ENCODE measurements at regions not wholly inside any gene's neighbourhood (a gene's known extent, or its start where the extent isn't known, plus 50 kb on each side); places are given as distances from the start of the nearest gene placed in this dataset.
A peak's percentile ranks its signal among the peaks of the same experiment; 100 is the strongest.
"Not testable (repeated sequence)": the region's sequence is repeated elsewhere in the genome, so short reads cannot be mapped to it uniquely, and the experiment has no call there.

DNA sequence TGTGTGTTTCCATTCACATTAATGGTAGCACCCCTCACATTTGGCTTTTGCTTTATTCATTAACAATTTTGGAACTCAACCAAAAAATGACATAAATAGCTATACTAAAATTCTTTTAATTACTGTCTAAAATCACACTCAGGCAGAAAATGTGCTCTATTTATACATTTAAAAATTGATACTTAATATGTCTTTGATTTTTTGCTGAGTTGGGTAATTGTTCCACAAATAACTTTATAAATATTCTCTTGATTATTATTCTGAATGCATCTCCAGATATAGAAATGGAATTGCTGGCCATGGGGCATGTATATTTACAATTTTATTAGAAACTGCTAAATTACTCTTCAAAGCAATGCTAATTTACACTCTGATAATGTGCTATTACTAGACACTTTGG lies 658.7 kb upstream of the CHRM3 start:
- DNase-seq: no peak

DNA sequence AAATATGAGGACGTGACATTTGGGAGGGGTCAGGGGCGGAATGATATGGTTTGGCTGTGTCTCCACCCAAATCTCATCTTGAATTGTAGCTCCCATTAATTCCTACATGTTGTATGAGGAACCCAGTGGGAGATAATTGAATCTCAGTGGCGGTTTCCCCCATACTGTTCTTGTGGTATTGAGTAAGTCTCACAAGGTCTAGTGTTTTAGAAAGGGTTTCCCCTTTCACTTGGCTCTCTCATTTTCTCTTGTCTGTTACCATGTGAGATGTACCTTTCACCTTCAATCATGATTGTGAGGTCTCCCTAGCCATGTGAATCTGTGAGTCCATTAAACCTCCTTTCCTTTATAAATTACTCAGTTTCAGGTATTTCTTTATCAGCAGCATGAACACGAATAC lies 663.6 kb upstream of the CHRM3 start:
- DNase-seq: no peak

DNA sequence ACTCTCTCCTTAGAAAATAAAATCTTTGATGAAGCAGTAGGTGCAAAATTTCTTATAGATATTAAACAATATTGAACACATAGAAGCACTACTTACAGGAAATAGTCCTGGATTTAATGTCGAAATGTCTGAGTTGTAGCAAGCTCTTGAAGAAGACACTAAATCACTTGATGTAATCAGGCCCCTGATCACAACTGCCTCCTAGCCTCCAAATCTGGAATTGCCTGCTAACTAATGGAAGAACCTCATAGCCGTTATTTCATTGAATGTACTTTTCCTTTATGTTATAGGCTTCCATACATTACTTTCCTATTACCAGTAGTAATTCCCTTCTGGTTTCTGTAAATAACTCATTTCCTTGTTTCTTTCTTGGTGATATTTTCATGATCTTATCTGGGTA lies 675.7 kb upstream of the CHRM3 start:
- DNase-seq: peak; percentile 38

DNA sequence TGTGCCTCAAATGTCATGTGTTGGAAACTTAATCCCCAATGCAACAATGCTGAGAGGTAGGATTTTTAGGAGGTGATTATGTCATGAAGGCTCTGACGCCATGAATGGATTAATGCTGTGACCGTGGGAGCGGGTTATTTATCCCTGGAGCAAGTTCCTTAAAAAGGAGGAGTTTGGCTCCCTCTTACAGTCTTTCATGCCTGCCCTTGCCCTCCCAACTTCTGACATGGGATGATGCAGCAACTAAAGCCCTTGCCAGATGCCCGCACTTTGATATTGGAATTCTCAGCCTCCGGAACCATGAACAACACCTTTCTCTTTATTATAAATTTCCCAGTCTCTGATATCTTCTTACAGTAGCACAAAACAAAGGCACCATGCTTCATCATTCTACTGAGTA lies 685.3 kb upstream of the CHRM3 start:
- DNase-seq: peak; percentile 20

DNA sequence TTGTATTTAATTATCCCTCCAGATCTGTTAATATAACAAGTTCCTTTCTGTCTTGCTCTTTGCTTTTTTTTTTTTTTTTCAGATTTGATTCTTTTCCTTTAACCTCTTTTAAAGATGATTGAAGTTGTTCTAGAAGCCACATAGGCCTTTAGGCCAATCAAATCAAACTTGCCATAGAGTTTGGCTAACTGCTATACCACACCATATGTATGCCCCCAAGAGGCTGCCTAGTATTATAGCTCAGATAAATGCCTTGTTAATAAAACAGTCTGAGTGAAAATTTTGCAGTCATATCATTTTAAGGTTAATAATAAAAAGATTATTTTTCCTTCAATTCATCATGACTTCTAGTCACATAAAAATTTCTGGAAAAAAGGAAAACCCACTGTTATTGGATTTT lies 696.0 kb upstream of the CHRM3 start:
- DNase-seq: peak; percentile 51

DNA sequence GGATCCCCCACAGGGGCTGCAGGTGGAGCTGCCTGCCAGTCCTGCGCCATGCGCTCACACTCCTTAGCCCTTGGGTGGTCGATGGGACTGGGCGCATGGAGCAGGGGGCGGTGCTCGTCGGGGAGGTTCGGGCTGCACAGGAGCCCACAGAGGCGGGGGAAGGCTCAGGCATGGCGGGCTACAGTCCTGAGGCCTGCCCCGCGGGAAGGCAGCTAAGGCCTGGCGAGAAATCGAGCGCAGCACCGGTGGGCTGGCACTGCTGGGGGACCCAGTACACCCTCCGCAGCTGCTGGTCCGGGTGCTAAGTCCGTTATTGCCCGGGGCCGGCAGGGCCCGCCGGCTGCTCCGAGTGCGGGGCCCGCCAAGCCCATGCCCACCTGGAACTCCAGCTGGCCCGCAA lies 701.8 kb upstream of the CHRM3 start:
- not testable (repeated sequence) for DNase-seq

DNA sequence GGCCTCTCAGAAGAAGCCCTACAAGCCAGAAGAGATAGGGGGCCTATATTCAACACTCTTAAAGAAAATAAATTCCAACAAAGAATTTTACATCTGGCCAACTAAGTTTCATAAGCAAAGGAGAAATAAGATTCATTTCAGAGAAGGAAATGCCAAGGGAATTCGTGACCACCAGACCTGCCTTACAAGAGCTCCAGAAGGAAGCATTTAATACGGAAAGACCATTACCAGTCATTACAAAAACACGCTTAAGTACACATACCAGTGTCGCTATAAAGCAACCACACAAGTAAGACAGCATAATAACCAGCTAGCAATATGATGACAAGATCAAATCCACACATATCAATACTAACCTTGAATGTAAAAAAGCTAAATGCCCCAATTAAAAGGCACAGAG lies 704.9 kb upstream of the CHRM3 start:
- no peak for DNase-seq

DNA sequence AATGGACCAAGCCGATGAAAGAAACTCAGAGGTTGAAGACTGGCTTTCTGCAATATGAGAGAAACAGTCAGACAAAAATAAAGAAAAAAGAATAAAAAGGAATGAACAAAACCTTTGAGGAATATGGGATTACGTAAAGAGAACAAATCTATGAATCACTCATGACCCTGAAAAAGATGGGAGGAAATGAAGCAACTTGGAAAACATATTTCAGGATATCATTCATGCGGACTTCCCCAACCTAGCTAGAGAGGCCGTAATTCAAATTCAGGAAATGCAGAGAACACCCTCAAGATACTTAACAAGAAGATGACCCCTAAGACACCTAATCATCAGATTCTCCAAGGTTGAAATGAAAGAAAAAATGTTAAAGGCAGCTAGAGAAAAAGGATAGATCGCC lies 705.3 kb upstream of the CHRM3 start:
- DNase-seq: no peak

DNA sequence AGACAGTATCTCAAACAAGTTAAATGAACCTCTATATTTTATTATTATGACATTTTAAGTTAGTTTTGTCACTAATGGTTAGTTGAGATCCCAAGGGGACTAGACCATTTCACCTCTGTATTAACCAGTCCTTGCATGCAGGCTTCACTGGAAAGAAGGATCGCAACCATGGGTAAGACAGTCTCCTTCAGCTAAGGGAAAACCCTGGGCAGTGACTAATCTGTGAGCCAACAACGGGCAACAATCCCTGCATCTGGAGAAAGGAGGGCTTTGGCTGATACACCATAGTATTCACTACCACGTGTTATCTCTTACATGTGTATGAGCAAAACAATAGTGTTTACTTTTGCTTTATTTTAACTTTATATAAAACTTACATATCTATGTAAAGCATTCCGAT lies 708.8 kb upstream of the CHRM3 start:
- DNase-seq: no peak

DNA sequence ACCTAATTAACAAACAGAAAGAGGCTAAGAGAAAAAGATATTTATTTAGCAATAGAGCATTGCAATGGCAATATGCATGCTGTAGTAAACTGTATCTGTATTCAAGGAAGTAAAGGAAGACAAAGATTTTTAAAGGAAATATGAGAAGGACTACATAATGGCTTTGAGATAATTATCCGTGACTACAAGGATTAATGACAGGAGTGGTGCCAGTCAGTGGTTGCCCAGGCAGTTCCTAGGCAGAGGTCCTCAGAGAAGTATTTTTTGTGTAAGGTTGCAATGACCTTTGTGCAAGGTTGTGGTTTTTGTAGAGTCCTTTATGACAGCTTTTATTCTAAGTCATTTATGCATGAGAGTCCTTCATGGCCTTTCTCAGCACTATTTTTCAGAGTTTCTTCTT lies 711.1 kb upstream of the CHRM3 start:
- DNase-seq: no peak

DNA sequence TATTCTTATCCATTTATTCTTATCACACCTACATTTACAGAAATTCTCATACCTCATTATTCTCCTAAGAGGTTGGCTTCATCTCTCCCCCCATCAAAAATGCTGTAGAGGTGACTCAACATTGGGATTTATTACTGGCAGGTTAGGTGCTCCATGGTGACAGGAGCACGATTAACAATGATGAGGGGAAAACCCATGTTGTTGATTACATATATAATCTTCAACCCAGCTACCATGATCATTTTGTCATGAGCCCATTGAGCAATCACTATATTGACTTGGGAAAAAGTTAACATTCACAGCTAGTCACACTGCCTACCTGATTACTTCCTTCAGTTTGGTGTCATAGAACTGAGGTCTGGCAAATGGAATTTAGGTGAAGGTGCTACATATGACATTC lies 712.1 kb upstream of the CHRM3 start:
- no peak for DNase-seq

DNA sequence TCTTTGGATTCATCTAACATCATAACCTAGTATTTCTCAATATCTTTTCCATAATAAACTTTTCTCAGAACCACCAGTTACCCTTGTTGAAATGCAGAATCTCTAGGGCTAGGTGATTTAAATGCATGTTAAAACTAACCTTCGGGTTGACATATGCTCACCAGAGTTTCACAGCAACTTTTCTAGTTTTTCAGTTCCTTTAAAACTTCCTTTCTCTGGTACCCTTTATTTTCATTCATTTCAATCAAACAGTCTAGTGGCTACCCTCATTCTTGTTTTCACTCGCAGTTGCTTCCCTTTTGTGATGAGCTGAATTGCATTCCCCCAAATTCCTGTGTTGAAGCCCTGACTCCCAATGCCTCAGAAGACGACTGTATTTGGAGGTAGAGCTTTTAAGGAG lies 712.8 kb upstream of the CHRM3 start:
- no peak for DNase-seq

DNA sequence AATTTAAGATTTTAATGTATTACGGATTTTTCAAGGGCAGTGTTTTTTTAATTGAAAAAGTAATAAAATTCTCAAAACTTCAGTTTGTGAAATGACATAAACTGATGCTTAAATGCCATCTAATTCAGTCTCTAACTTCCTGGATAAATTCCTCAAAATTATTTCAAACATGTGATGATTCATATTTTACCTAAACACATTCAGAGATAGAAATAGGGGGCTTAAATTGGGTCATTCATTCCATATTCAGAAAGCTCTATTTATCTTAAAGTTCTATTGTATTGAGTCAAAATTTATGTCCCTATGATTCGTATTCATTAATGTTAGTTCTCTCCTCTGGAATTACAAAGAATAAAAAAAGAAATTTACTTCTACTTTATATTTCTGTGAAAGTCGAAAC lies 713.6 kb upstream of the CHRM3 start:
- DNase-seq: no peak

DNA sequence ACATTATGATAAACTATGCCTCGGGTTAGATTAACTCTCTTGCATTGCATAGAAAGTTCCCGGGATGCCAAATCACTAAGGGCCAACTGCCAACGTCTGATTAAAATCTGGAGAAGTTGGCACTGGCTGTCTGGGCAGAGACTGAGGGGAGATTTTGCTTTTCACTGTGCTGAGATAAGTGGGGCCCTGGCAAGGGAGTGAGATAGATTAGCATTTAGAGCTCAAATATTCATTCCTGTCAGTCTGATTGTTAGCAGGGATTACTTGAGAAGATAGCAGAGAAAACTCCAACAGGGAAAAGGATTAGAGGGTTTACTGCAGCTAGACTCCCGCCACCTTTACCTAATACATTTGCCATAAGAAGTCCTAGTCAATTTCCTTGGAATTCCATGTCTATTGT lies 714.1 kb upstream of the CHRM3 start:
- peak; percentile 82 for DNase-seq

DNA sequence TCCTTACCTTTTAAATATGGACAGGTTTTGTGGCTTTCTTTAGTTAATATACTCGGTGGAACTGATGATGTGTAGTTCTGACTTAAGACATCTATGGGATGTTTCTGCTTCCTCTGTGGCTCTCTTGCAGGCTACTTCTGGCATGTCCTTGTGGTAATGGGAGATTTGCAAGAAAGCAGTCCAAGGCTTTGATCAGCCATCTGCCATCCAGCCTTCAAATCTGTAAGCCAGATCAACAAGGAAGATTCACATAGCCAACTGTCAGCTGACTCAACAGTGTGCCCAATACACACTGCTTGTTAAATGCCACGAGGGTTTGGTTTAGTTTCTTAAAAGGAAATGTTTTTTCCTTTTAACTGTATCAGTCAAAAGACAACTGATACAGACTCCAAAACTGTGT lies 722.2 kb upstream of the CHRM3 start:
- peak; percentile 91 for DNase-seq

DNA sequence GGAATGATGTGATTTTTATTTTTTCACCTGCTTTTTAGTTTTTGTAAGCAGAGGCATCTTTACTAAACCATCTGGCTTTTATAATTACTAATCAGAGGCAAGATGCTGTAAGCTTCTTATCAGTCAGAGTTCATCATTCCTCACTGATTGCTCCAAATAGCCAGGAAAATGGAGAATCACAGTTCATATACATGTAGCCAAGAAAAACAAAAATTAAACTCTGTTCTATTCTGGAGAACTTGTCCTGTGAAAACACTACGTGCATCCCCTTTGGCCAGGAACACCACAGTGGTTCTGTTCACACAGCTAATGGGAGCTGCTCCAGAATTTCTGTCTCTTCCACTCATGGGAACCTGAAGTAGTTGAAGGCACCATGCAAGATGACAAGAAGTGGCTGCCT lies 725.5 kb upstream of the CHRM3 start:
- DNase-seq: no peak

DNA sequence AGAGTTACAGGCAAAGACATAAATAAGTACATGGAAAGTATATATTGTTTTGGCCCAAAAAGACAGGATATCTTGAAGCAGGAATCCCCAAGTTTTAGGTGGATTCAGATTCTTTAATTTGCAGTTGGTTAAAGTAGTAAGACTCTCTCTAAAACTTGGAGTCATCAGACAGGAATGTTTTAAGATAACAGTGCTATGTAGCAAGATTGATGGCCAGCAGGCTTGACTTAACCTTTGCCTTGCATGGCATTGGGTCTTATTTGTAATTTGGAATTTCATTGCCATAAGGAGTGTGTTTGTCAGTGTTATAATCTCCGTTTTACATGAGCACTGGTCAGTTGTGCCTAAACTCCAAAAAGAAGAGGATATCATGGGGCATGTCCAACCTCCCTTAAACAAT lies 727.6 kb upstream of the CHRM3 start:
- DNase-seq: no peak

DNA sequence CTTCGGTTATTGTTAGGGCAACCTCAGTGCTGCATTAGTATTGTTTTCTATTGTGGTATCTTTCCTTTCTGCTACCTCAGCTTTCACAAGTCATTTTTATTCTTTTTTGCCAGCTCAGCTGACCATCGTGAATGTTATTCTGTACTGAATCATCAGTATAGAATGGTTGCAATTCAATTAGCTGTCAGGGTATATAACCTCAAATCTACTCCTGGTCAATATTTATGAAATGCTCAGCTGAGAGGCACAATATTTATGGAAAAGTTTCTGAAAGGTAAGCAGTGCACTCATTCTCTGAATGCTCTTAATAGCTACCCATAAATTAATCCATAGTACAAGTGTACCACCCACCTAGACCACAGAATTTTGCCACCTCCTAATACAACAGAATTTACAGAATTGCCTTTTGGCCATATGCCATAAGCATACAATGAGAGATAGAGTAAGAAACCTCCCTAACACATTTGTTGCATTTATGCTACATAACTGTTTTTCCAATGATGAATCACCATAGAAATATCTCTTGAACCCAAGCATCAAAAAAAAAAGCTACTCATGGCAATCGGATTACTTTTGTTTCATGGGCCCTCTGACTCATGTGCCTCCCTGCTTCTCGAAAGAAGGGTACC lies 732.6 kb upstream of the CHRM3 start:
- DNase-seq: no peak

DNA sequence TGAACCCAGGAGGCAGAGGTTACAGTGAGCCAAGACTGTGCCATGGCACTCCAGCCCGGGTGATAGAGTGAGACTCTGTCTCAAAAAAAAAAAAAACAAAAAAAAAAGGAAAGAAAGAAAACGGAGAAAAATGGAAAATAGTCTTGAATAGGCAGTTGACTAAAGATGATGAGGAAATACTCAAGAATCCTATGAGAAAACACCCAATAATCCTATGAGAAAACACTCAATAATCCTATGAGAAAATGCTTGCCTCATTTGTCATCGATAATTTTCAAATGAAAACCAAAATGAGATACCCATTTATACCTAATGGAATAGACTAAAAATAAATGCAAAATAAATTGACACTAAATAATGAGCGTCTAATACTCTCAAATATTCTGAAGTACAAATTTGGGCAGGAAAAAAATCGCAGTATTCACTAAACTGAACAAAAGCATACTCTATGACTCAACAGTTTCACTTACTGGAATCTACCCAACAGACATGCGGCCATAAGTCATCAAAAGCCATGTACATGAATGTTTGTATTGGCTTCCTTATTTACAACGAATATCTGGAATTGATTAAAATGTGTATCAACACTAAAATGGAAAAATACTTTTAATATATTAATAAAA lies 733.9 kb upstream of the CHRM3 start:
- no peak for DNase-seq

DNA sequence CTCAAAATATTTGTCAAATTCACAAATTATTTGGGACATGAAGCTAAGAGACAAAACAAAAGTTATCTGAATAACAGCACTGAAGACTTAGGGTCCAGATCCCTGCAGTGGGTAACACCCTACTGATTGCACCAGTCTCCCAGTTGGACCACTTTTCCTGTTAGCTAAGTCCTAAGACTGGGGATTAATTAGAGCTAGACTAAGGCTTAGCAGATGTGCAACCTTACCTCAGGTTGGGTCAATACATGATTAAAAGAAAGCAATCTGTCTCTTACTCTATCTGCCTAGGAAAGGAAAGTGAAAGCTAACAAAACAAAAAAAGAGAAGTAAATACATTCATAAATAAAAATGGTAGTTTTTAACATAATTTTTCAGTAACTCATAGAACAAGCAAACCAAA lies 737.2 kb upstream of the CHRM3 start:
- DNase-seq: peak; percentile 91

DNA sequence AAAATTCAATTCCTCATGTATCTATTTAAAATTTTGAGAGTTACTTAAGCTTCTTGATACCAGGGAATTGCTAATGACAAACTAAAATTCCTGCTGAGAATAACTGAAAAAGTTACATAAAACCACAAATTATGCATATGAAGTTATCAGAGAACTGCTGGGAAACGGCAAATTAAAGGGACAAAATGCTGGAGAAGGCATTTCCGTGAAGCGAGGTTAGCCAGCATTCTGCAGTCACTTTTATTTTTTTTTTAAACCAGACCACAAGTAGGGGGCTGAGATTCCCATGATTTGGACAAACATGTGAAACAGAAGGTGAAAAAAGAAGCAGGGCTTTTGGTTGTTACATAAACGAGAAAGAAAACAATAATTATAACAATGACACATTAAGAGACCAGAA lies 737.6 kb upstream of the CHRM3 start:
- DNase-seq: no peak

DNA sequence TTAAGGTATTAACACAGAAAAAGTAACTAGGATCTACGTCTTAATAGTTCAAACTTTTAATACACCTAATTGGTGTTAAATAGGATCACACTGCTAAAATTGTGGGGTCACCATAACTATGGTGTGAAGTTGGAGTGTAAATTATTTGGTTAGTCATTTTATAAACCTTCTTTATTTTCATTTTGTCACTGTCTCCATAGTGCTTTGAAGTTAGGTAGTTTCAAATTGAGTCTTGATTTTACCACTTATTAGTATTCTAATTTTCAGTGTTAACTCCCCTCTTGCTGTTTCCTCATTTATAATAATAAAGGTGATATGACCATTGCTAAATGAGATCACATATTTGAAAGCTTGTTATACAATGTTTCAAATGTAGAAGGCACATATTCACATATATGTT lies 738.1 kb upstream of the CHRM3 start:
- DNase-seq: no peak

DNA sequence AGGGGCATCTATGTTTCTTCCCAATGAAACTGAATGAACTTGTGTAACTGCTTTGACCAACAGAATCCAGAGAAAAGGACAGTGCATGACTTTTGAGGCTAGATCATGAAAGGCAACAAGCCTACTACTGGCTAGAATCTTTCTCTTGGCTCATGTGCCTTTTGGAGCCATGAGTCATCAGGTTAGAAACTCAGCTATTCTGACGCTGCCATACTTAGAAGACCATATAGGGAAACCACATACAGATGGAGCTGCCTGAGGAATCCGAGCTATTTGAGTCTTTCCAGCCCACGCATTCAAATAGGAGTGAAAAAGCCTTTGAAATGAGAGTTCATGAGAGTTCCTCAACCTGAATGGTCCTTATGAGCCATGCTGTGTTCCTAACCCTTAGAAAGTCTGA lies 738.5 kb upstream of the CHRM3 start:
- DNase-seq: peak; percentile 12

DNA sequence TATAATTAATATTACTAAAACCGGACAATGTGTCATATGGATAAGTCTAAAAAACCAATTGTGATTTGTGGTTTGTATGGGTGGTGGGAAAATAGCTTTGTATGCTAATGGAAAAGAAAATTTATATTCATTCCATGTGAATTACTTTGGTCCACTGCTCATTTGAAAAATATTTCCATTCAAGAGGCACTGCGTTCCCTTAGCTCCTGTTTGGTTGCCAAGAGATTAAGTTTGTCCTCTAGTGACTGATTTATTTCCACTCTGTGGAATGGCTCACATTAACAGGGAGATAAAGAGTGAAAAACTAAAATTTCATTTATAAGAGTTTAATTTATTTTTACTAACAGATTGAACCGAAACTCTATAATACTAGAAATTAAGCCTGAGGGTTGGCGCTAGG lies 744.1 kb upstream of the CHRM3 start:
- peak; percentile 35 for DNase-seq

DNA sequence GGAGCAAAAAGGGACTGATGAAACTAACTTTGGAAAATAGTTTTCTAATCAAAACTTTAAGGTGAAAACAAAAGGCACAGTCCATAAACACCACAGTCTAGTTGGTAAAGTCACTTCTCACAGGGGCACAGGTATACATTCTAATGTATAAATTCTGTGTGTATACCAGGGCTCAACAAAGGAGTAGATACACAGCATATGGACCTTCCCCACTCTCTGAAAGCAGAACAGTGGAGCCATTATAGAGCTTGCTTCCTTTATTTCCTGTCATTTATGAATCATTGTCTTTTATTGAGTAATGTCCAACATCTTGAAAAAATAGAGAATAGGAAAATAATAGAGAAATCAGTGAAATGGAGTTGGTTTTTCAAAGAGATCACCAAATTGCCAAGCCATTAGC lies 746.5 kb upstream of the CHRM3 start:
- no peak for DNase-seq

Data from NCI-H82 (cell line).